SIG-M5 (cell line): ENCODE measurements at regions not wholly inside any gene's neighbourhood (a gene's known extent, or its start where the extent isn't known, plus 50 kb on each side); places are given as distances from the start of the nearest gene placed in this dataset.

ENCODE experiments used
- DNase-seq: peaks from one replicate; lab custom pipeline; 2025; lab: John Stamatoyannopoulos, UW

- no peak for DNase-seq
These were observed 147.5 kb downstream of the CRYBB2 start for GRCh38 chr22:25366876-25367466.

- DNase-seq: no peak
These were observed 148.3 kb downstream of the CRYBB2 start for GRCh38 chr22:25367756-25368155.

- DNase-seq: no peak
These were observed 148.8 kb downstream of the CRYBB2 start for GRCh38 chr22:25368271-25368670.

- no peak for DNase-seq
These were observed 149.6 kb downstream of the CRYBB2 start for GRCh38 chr22:25369041-25369440.

- no peak for DNase-seq
These were observed 150.9 kb downstream of the CRYBB2 start for GRCh38 chr22:25370322-25370721.

- DNase-seq: no peak
These were observed 152.7 kb downstream of the CRYBB2 start for GRCh38 chr22:25372000-25372595.

- no peak for DNase-seq
These were observed 154.5 kb downstream of the CRYBB2 start for GRCh38 chr22:25373961-25374360.

- no peak for DNase-seq
These were observed 155.4 kb downstream of the CRYBB2 start for GRCh38 chr22:25374869-25375268.

GRCh38 chr22:25375683-25376082, 156.2 kb downstream of the CRYBB2 start:
- no peak for DNase-seq

GRCh38 chr22:25377699-25378098, 158.3 kb downstream of the CRYBB2 start:
- no peak for DNase-seq

- no peak for DNase-seq
These were observed 160.8 kb downstream of the CRYBB2 start for GRCh38 chr22:25380122-25380747.

- DNase-seq: no peak
These were observed 163.3 kb downstream of the CRYBB2 start for GRCh38 chr22:25382762-25383161.

- no peak for DNase-seq
These were observed 163.9 kb downstream of the CRYBB2 start for GRCh38 chr22:25383278-25383820.

- no peak for DNase-seq
These were observed 164.5 kb downstream of the CRYBB2 start for GRCh38 chr22:25383892-25384291.

GRCh38 chr22:25386538-25386884, 167.1 kb downstream of the CRYBB2 start:
- DNase-seq: no peak

GRCh38 chr22:25388415-25388814, 169.0 kb downstream of the CRYBB2 start:
- no peak for DNase-seq

- no peak for DNase-seq
These were observed 169.6 kb downstream of the CRYBB2 start for GRCh38 chr22:25388866-25389540.

- no peak for DNase-seq
These were observed 170.1 kb downstream of the CRYBB2 start for GRCh38 chr22:25389541-25389919.

GRCh38 chr22:25390297-25391240, 171.1 kb downstream of the CRYBB2 start:
- DNase-seq: no peak

GRCh38 chr22:25392584-25392983, 171.9 kb upstream of the GRK3 start:
- DNase-seq: no peak

GRCh38 chr22:25393121-25393805, 171.2 kb upstream of the GRK3 start:
- no peak for DNase-seq
